ENCODE measurements at regions not wholly inside any gene's neighbourhood (a gene's known extent, or its start where the extent isn't known, plus 50 kb on each side); places are given as distances from the start of the nearest gene placed in this dataset.
"Not testable (repeated sequence)": the region's sequence is repeated elsewhere in the genome, so short reads cannot be mapped to it uniquely, and the experiment has no call there.

- peak in 1 of 2 donors; percentile 20 for DNase-seq
These were observed 115.5 kb upstream of the GNAI1 start for GRCh38 chr7:80018941-80019808.

GRCh38 chr7:80017101-80017698 lies 117.4 kb upstream of the GNAI1 start:
- no peak for DNase-seq

- no peak for DNase-seq
These were observed 120.1 kb upstream of the GNAI1 start for GRCh38 chr7:80014511-80014910.

DNA sequence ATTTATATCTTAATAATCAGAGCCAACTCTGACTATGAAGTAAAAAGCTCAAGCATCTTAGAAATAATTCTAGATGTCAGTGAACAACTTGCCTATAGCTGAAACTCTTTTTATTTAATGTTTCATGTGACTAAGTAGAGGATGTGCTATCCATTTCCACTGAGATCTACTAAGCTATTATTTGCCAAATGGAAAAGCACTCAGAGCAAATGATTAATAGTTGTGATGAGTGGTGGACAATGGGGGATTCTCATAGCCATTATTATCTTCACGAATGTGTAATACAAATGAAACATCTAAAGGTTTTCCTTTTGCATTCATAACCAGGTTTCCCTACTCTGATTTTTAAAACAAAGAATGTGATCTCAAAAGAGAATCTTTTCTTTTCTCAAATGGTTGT lies 126.6 kb upstream of the GNAI1 start:
- DNase-seq = no peak

GRCh38 chr7:80002865-80003264 lies 131.8 kb upstream of the GNAI1 start:
- no peak for DNase-seq

DNA sequence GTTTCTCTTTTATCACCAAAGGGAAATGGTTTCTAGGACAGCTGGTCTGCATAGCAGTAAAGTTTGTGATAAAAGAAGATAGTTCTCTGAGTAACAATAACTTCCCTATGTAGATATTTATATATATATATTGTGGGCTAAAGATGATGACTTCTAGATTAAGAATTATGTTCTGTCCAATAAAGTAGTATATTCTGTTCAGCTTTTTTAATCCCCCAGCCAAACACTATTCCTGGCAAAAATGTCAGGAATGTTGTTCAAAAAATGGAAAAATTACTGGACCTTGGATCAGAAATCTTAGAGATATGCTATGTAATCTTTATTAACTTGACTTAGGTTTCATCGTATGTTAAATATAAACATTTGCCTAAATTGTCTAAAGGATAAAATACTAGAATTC lies 136.3 kb upstream of the GNAI1 start:
- no peak for DNase-seq

DNA sequence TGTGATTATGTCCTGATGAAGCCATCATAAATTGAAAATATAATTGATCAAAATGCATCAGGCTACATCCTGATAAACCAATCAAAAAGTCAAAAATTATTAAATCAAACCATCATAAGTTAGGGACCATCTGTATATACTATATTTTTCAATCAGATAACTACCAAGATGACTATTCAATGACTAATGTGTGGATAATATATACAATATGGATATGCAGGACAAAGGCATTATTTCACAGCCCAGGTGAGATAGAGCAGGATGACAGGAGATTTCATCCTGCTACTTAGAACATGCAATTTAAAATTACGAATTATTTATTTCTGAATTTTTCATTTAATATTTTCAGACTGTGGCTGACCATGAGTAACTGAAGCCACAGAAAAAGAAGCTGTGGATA lies 137.3 kb upstream of the GNAI1 start:
- DNase-seq = no peak

DNA sequence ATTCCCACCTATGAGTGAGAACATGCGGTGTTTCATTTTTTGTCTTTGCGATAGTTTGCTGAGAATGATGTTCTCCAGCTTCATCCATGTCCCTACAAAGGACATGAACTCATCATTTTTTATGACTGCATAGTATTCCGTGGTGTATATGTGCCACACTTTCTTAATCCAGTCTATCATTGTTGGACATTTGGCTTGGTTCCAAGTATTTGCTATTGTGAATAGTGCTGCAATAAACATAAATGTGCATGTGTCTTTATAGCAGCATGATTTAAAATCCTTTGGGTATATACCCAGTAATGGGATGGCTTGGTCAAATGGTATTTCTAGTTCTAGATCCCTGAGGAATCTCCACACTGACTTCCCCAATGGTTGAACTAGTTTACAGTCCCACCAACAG lies 138.9 kb upstream of the GNAI1 start:
- DNase-seq = not testable (repeated sequence)

- no peak for DNase-seq
These were observed 146.0 kb upstream of the GNAI1 start for GRCh38 chr7:79988653-79989052.

- no peak for DNase-seq
These were observed 150.4 kb upstream of the GNAI1 start for GRCh38 chr7:79984210-79984609.

DNA sequence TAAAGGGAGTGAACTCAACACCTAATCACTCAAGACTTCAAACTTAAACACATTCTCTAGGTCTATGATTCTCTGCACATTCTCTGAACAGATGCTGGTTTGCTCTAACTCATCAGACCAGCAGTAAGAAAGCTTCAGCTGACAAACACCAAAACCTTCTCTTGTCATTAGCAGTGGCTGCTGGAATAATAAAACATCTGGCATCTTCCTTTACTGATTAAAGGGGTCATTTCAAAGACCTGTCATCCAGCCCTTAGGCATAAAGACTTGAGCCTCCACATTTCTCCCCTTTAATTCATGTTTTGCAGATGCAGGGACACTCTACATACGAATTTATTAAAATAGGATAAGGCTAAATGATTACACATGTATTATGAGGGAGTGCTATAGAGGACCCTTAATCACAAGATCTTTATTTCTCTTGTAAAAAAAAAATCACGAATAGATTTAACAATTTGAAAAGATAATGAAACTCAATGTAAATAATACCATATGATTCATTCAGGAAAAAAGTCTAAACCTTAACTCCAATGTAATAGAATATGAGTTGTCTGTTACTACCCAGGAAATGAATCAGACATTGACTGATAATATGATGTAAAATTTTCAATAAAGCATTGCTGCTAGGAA lies 152.4 kb upstream of the GNAI1 start:
- no peak for DNase-seq

- DNase-seq = no peak
These were observed 154.3 kb upstream of the GNAI1 start for GRCh38 chr7:79980376-79980775.

DNA sequence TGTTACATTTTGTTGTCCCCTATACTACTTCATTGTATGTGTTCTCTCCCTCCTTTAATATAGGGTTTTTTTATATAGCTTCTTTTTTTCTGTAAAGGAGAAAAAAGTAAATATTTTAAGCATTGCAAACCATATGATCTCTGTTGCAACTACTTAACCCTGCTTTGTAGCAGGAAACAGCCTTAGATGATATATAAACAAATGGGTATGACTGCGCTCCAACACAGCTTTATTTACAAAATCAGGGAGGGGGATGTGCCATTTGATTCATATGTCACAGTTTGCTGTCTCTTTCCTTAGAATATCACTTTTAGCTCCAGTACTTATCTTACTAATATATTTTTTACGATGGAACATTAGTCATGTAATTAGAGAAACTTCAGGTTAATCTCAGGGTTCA lies 155.2 kb upstream of the GNAI1 start:
- DNase-seq = no peak

GRCh38 chr7:79977481-79977880 lies 157.2 kb upstream of the GNAI1 start:
- no peak for DNase-seq

DNA sequence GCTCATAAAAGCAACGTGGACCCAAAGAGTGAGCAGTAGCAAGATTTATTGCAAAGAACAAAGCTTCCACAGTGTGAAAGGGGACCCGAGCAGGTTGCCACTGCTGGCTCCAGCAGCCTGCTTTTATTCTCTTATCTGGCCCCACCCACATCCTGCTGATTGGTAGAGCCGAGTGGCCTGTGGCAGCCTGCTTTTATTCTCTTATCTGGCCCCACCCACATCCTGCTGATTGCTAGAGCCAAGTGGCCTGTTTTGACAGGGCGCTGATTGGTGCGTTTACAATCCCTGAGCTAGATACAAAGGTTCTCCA lies 158.0 kb upstream of the GNAI1 start:
- not testable (repeated sequence) for DNase-seq

GRCh38 chr7:79975986-79976710 lies 158.5 kb upstream of the GNAI1 start:
- not testable (repeated sequence) for DNase-seq

DNA sequence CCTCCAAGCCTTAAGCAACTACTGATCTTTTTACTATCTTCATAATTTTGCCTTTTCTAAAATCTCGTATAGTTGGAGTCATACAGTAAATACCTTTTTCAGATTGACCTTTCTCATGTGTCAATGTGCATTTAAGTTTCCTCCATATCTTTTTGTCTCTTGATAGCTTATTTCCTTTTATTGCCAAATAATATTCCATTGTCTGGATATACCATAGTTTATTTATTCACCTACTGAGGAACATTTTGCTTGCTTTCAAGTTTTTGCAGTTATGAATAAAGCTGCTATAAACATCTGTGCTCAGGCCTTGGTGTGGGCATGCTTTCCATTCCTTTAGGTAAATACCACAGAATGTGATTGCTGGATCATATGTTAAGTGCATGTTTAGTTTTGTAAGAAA lies 161.2 kb upstream of the GNAI1 start:
- no peak for DNase-seq

DNA sequence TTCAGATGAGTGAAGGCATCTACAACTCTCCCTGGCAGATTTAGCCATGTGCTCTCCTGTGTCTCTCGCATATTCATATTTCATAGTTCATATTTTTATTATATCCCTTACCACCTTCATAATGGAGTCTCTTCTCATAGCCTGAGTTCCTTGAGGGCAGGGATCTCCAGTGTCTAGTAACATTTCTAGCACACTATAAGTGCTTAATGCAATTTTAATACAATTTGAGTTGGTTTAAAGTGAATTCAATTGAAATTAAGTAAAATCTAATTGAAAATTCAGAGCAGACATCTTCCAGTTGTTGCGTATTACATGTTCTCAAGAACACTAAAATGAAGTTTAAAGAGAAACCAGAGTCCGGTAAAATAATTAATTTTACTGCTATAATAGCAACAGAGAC lies 163.6 kb upstream of the GNAI1 start:
- no peak for DNase-seq

GRCh38 chr7:79968894-79969293 lies 165.7 kb upstream of the GNAI1 start:
- no peak for DNase-seq

GRCh38 chr7:79968077-79968648 lies 166.5 kb upstream of the GNAI1 start:
- DNase-seq = no peak

- DNase-seq = no peak
These were observed 168.7 kb upstream of the GNAI1 start for GRCh38 chr7:79965946-79966345.

DNA sequence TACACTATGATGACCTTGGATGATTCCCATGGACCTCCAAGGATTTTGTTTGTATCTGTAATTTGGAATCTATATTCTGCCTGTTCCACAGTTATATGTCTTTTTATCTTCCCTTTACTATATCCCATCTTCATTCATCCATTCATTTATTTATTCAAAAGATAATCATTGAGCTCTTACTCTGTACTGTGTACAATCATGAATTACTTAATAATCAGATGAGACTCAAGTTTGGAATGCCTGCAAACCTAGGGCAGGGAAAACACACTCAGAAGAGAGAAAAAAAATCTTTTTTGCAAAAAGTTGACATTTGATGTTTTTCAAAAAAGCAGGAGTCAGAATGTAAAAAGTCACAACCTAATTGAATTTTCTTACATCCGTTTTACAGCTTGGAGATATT lies 170.2 kb upstream of the GNAI1 start:
- DNase-seq = no peak

- DNase-seq = no peak
These were observed 181.5 kb upstream of the GNAI1 start for GRCh38 chr7:79953130-79953529.
